ENCODE measurements at regions not wholly inside any gene's neighbourhood (a gene's known extent, or its start where the extent isn't known, plus 50 kb on each side); places are given as distances from the start of the nearest gene placed in this dataset.

DNA sequence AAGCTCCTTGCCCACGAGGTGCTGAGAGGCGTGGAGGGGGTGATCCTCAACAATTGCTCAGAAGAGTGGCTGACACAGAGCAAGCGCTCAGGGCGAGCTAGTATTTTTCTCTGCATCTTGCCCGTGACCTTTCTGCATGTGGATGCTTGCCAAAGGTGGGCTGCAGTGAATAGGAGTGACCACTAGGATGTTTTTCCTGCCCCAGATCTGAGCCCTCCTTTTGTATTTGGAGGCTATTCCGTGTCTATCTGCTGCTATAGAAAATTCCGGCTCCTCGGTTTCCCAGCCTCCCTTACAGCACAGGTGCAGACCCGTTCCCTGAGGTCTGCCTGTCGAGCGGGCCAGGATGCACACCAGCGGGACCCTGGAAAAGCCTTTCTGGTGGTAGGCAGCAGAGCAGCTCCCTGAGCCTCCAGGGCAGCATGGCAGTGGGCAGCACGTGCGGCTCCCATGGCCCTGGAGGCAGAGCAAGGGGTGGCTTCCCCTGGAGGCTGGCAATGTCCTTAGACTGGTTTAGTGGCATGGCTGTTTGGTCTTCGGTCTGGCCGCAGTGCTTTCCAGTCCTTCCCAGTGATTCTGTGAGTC, 145.1 kb upstream of the PCBD1 start:
- no peaks in the 10 kb centered on the region for H3K36me3 ChIP-seq (ENCODE audit: control insufficient read depth in 1 of 2, insufficient read depth in 2 of 2, low read length in 2 of 2)
- H3K27ac ChIP-seq (ENCODE audit: low read depth, low read length), result no peak overlapping the region
- H3K4me1 ChIP-seq (ENCODE audit: control insufficient read depth in 1 of 2, insufficient read depth in 2 of 2, low read length in 2 of 2), result no peaks in the 10 kb centered on the region
- H2AFZ ChIP-seq (ENCODE audit: low read depth, low read length, poor library complexity, severe bottlenecking), result no peak overlapping the region
- H3K79me2 ChIP-seq (ENCODE audit: insufficient read depth, low read length), result no peaks in the 10 kb centered on the region
- ChIA-PET POLR2A (no interaction called here), RAD21 (ENCODE audit: low non-redundant PET in 1 of 2, low total read pairs in 2 of 2, uncharacterized antibody in 2 of 2, unreplicated experiment in 2 of 2) (no interaction called here), CTCF (no interaction called here)
- no peaks in the 10 kb centered on the region for H4K20me1 ChIP-seq (ENCODE audit: insufficient read depth)
- DNase-seq (ENCODE audit: low read depth, low spot score) (no peak), ATAC-seq (no peak)
- peaks cover 11% of the 10 kb centered on the region; the same call in 1 of the 2 replicates for H3K27me3 ChIP-seq (ENCODE audit: insufficient read depth, low read length)
- no TSS peak for BruUV-seq (replicated peaks)
- intact Hi-C loops (cut with micrococcal nuclease), result no loop called here
- TF ChIP-seq, protein P1, sequence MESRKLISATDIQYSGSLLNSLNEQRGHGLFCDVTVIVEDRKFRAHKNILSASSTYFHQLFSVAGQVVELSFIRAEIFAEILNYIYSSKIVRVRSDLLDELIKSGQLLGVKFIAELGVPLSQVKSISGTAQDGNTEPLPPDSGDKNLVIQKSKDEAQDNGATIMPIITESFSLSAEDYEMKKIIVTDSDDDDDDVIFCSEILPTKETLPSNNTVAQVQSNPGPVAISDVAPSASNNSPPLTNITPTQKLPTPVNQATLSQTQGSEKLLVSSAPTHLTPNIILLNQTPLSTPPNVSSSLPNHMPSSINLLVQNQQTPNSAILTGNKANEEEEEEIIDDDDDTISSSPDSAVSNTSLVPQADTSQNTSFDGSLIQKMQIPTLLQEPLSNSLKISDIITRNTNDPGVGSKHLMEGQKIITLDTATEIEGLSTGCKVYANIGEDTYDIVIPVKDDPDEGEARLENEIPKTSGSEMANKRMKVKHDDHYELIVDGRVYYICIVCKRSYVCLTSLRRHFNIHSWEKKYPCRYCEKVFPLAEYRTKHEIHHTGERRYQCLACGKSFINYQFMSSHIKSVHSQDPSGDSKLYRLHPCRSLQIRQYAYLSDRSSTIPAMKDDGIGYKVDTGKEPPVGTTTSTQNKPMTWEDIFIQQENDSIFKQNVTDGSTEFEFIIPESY (IDR thresholded peaks at IDR 0.05; ENCODE audit: extremely low read depth, insufficient replicate concordance, low read length), result no peak
- TF ChIP-seq, protein P2, sequence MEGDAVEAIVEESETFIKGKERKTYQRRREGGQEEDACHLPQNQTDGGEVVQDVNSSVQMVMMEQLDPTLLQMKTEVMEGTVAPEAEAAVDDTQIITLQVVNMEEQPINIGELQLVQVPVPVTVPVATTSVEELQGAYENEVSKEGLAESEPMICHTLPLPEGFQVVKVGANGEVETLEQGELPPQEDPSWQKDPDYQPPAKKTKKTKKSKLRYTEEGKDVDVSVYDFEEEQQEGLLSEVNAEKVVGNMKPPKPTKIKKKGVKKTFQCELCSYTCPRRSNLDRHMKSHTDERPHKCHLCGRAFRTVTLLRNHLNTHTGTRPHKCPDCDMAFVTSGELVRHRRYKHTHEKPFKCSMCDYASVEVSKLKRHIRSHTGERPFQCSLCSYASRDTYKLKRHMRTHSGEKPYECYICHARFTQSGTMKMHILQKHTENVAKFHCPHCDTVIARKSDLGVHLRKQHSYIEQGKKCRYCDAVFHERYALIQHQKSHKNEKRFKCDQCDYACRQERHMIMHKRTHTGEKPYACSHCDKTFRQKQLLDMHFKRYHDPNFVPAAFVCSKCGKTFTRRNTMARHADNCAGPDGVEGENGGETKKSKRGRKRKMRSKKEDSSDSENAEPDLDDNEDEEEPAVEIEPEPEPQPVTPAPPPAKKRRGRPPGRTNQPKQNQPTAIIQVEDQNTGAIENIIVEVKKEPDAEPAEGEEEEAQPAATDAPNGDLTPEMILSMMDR (IDR thresholded peaks at IDR 0.05 in 2 of 3, conservative IDR thresholded peaks at IDR 0.05 in 1 of 3; ENCODE audit: borderline replicate concordance in 1 of 3, insufficient read depth in 1 of 3, low read depth in 2 of 3, low read length in 2 of 3), result peak in 2 of 3 experiments; percentile 23 to 27; a peak in 4 of 6 replicates
- H3K4me3 ChIP-seq (replicated peaks in 1 of 2; ENCODE audit: low read depth in 1 of 2, low read length in 2 of 2), result no peak overlapping the region
- no peak overlapping the region for H3K9ac ChIP-seq (ENCODE audit: low read length)
- no peak overlapping the region for H3K4me2 ChIP-seq (ENCODE audit: low read length)
- H3K9me2 ChIP-seq (ENCODE audit: insufficient read depth), result no peaks in the 10 kb centered on the region
- H3K9me3 ChIP-seq (ENCODE audit: control insufficient read depth in 1 of 2, insufficient read depth in 1 of 2, low read depth in 1 of 2, low read length in 2 of 2), result no peaks in the 10 kb centered on the region

Data from HCT116 (cell line).